ENCODE measurements at regions not wholly inside any gene's neighbourhood (a gene's known extent, or its start where the extent isn't known, plus 50 kb on each side); places are given as distances from the start of the nearest gene placed in this dataset.
"Not testable (repeated sequence)": the region's sequence is repeated elsewhere in the genome, so short reads cannot be mapped to it uniquely, and the experiment has no call there.

DNA sequence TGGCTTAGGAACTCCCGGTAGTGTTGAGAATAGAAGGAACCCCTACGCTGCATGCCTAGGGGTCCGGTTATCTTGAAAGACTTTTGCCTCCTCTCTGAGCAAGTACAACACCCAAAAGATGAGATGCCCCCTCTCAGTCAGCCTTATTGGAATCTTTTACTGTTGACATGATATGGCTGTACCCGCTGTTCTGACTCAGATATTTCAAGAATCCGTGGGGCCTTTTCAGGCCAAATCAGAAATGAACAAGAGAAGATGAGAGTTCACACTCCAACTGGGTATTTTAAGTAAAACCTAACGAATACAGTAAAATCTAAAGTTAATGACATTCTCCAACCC, 164.2 kb downstream of the PPIAL4G start:
- Histone ChIP-seq H3K27me3 (ENCODE audit: control insufficient read depth, insufficient read depth, low read length) (peaks cover 36% of the 10 kb centered on the region), H3K4me1 (ENCODE audit: control insufficient read depth, insufficient read depth, low read length) (peaks cover 13% of the 10 kb centered on the region), H3K9me3 (ENCODE audit: control insufficient read depth, low read length) (no peaks in the 10 kb centered on the region), H3K4me3 (ENCODE audit: low read length) (no peak overlapping the region), H3K36me3 (ENCODE audit: control insufficient read depth, insufficient read depth, low read length) (no peaks in the 10 kb centered on the region), H3K9ac (ENCODE audit: low read length) (no peak overlapping the region)

DNA sequence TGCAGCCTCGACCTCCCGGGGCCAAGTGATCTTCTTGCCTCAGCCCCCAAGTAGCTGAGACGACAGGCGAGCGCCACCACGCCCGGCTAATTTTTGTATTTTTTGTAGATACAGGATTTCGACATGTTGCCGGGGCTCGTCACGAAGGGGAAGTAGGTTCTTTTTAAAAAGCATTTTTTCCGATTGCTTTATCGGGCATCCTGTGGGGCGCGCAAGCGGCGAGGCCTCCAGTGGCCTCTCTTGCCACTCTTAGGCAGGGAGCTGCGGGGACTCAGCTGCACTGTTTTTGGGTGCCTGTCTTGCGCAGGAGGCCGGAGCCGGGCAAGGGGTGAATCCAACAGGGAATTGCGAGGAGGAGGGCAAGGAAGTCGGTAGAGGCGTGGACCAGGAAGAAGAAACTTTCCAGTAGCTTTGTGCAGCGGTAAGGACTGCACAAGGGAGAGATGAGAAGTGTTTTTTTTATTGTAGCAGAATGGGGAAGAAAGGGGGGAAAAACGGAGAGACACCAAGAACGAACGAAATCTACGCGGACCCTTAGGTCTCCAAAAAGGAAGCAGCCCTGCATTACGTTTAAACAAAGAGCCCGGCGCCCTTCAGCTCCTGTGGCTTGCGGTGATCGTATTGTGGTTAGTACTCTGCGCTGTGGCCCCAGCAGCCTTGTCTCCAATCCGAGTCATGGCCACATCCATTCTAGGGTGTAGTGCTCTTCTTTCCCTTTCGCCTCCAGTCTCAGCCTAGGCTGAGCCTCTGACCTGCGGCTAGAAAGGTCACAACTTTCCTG, 164.8 kb downstream of the PPIAL4G start:
- H3K9ac ChIP-seq (ENCODE audit: low read length): peak overlapping the region; percentile 26
- H3K27me3 ChIP-seq (ENCODE audit: control insufficient read depth, insufficient read depth, low read length): peaks cover 36% of the 10 kb centered on the region
- H3K4me1 ChIP-seq (ENCODE audit: control insufficient read depth, insufficient read depth, low read length): peaks cover 13% of the 10 kb centered on the region
- H3K9me3 ChIP-seq (ENCODE audit: control insufficient read depth, low read length): no peaks in the 10 kb centered on the region
- H3K36me3 ChIP-seq (ENCODE audit: control insufficient read depth, insufficient read depth, low read length): no peaks in the 10 kb centered on the region
- H3K4me3 ChIP-seq (ENCODE audit: low read length): peak overlapping the region; percentile 4

DNA sequence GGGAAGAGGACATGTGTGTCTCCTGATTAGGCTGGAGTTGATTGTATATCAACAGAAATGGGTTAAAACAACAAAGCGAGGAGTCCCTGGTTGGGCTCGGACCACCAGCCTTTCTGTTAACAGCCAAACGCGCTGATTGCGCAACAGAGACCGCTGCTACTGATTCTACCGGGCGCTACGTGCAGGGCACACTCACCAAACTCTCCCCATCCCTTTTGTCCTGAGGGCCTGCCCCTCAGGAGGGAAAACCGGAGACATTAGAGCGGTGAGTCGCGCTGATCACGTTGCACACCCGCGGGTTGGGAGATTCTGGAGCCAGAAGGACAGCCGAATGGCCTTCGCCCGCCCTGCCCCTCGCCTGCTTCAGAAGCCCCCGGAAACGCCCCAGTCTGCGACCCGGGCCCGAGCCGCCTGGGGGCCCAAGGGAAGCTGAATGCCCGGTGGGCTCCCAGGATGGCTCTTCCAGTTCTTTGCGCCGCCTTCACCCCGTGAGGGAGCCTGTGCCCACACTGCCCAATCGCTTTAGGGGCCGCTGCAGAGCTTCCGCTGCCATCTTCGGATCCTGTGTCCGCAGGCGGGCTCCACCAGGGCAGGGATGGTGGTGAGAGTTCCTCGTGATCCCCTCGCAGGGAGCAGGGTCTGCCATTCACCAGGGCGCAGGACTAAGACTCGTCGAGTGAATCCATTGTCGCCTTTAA, 165.4 kb upstream of the NBPF11 start:
- no peaks in the 10 kb centered on the region for H3K36me3 ChIP-seq (ENCODE audit: control insufficient read depth, insufficient read depth, low read length)
- H3K9ac ChIP-seq (ENCODE audit: low read length): no peak overlapping the region
- H3K4me1 ChIP-seq (ENCODE audit: control insufficient read depth, insufficient read depth, low read length): peaks cover 13% of the 10 kb centered on the region
- no peak overlapping the region for H3K4me3 ChIP-seq (ENCODE audit: low read length)
- H3K9me3 ChIP-seq (ENCODE audit: control insufficient read depth, low read length): no peaks in the 10 kb centered on the region
- peaks cover 36% of the 10 kb centered on the region for H3K27me3 ChIP-seq (ENCODE audit: control insufficient read depth, insufficient read depth, low read length)

DNA sequence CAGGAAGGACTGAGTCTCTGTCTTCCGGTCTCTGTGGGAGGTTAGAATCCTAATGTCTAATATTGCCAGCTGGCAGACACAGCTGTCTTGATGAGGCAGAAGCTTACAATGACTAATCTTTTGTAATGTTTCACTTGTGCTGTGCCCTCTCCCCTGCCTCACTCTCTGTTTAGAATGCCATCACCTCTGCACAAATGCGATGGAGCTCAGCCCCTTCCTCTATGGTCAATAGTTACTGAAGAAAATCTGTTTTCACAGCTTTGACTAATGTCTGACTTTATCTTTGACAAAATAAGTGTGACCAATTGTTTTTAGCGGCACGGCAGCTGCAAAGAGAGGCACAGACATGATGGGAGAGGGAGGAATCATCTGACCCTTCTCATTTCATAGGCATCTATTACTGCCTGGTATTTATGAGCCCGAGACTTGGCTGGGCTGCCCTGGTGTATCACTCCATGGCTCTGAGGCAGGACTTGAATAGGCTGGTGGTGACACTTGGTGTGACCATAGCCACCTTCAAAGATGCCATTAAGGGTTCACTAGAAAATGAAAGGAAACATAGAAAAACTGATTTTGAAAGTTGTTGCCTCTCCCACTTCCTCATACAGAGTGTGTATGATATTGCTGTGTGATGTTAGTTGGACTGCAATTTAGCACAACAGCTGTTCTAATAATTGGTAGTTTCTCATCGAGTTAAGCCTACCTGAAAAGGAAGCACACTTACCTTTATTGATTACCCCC, 163.2 kb upstream of the NBPF11 start:
- Histone ChIP-seq H3K9ac (ENCODE audit: low read length) (no peak overlapping the region), H3K4me3 (ENCODE audit: low read length) (no peak overlapping the region), H3K9me3 (ENCODE audit: control insufficient read depth, low read length) (no peaks in the 10 kb centered on the region), H3K4me1 (ENCODE audit: control insufficient read depth, insufficient read depth, low read length) (peaks cover 13% of the 10 kb centered on the region), H3K36me3 (ENCODE audit: control insufficient read depth, insufficient read depth, low read length) (no peaks in the 10 kb centered on the region), H3K27me3 (ENCODE audit: control insufficient read depth, insufficient read depth, low read length) (peaks cover 49% of the 10 kb centered on the region)

- Histone ChIP-seq H3K4me3 (ENCODE audit: low read length) (no peak overlapping the region), H3K27me3 (ENCODE audit: control insufficient read depth, insufficient read depth, low read length) (peaks cover 60% of the 10 kb centered on the region), H3K4me1 (ENCODE audit: control insufficient read depth, insufficient read depth, low read length) (no peaks in the 10 kb centered on the region), H3K9me3 (ENCODE audit: control insufficient read depth, low read length) (no peaks in the 10 kb centered on the region), H3K9ac (ENCODE audit: low read length) (no peak overlapping the region), H3K36me3 (ENCODE audit: control insufficient read depth, insufficient read depth, low read length) (no peaks in the 10 kb centered on the region)
Observed at GRCh38 chr1:148310807-148311206, 158.7 kb upstream of the NBPF11 start.

- H3K36me3 ChIP-seq (ENCODE audit: control insufficient read depth, insufficient read depth, low read length): no peaks in the 10 kb centered on the region
- H3K4me1 ChIP-seq (ENCODE audit: control insufficient read depth, insufficient read depth, low read length): no peaks in the 10 kb centered on the region
- H3K9ac ChIP-seq (ENCODE audit: low read length): no peak overlapping the region
- H3K4me3 ChIP-seq (ENCODE audit: low read length): no peak overlapping the region
- H3K27me3 ChIP-seq (ENCODE audit: control insufficient read depth, insufficient read depth, low read length): peaks cover 63% of the 10 kb centered on the region
- no peaks in the 10 kb centered on the region for H3K9me3 ChIP-seq (ENCODE audit: control insufficient read depth, low read length)
Observed at GRCh38 chr1:148309940-148310500, 157.9 kb upstream of the NBPF11 start.

- Histone ChIP-seq H3K9me3 (ENCODE audit: control insufficient read depth, low read length) (no peaks in the 10 kb centered on the region), H3K36me3 (ENCODE audit: control insufficient read depth, insufficient read depth, low read length) (no peaks in the 10 kb centered on the region), H3K27me3 (ENCODE audit: control insufficient read depth, insufficient read depth, low read length) (peaks cover 58% of the 10 kb centered on the region), H3K4me1 (ENCODE audit: control insufficient read depth, insufficient read depth, low read length) (no peaks in the 10 kb centered on the region), H3K9ac (ENCODE audit: low read length) (no peak overlapping the region), H3K4me3 (ENCODE audit: low read length) (no peak overlapping the region)
Observed at GRCh38 chr1:148308832-148309458, 156.9 kb upstream of the NBPF11 start.

GRCh38 chr1:148307583-148308185, 155.6 kb upstream of the NBPF11 start:
- Histone ChIP-seq H3K27me3 (ENCODE audit: control insufficient read depth, insufficient read depth, low read length) (peaks cover 64% of the 10 kb centered on the region), H3K4me3 (ENCODE audit: low read length) (no peak overlapping the region), H3K9me3 (ENCODE audit: control insufficient read depth, low read length) (no peaks in the 10 kb centered on the region), H3K9ac (ENCODE audit: low read length) (no peak overlapping the region), H3K4me1 (ENCODE audit: control insufficient read depth, insufficient read depth, low read length) (peaks cover 6% of the 10 kb centered on the region), H3K36me3 (ENCODE audit: control insufficient read depth, insufficient read depth, low read length) (no peaks in the 10 kb centered on the region)

GRCh38 chr1:148304935-148305334, 152.9 kb upstream of the NBPF11 start:
- H3K36me3 ChIP-seq (ENCODE audit: control insufficient read depth, insufficient read depth, low read length); H3K9me3 ChIP-seq (ENCODE audit: control insufficient read depth, low read length); H3K4me3 ChIP-seq (ENCODE audit: low read length); H3K9ac ChIP-seq (ENCODE audit: low read length); H3K4me1 ChIP-seq (ENCODE audit: control insufficient read depth, insufficient read depth, low read length): not testable (repeated sequence)
- H3K27me3 ChIP-seq (ENCODE audit: control insufficient read depth, insufficient read depth, low read length): peaks cover 47% of the 10 kb centered on the region

- not testable (repeated sequence) for H3K4me1 ChIP-seq (ENCODE audit: control insufficient read depth, insufficient read depth, low read length); H3K9me3 ChIP-seq (ENCODE audit: control insufficient read depth, low read length); H3K36me3 ChIP-seq (ENCODE audit: control insufficient read depth, insufficient read depth, low read length); H3K4me3 ChIP-seq (ENCODE audit: low read length); H3K9ac ChIP-seq (ENCODE audit: low read length)
- H3K27me3 ChIP-seq (ENCODE audit: control insufficient read depth, insufficient read depth, low read length): peaks cover 27% of the 10 kb centered on the region
Observed at GRCh38 chr1:148302586-148303364, 150.7 kb upstream of the NBPF11 start.

DNA sequence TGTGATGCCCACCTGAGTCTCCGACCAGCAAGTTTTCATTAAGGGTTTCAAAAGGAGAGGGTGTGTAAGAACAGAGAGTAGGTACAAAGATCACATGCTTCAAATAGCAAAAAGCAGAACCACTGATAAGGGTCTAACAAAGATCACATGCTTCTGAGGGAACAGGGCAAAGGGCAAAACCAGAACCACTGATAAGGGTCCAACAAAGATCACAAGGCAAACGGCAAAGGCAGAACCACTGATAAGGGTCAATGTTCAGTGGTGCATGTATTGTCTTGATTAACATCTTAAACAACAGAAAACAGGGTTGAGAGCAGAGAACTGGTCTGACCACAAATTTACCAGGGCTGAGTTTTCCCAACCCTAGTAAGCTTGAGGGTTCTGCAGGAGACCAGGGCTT, 145.8 kb upstream of the NBPF11 start:
- H3K36me3 ChIP-seq (ENCODE audit: control insufficient read depth, insufficient read depth, low read length); H3K4me1 ChIP-seq (ENCODE audit: control insufficient read depth, insufficient read depth, low read length); H3K27me3 ChIP-seq (ENCODE audit: control insufficient read depth, insufficient read depth, low read length); H3K4me3 ChIP-seq (ENCODE audit: low read length); H3K9ac ChIP-seq (ENCODE audit: low read length); H3K9me3 ChIP-seq (ENCODE audit: control insufficient read depth, low read length): not testable (repeated sequence)

Data from mucosa of stomach (tissue), 1 donor.